DND-41 (cell line): ENCODE measurements at regions not wholly inside any gene's neighbourhood (a gene's known extent, or its start where the extent isn't known, plus 50 kb on each side); places are given as distances from the start of the nearest gene placed in this dataset.
"Not testable (repeated sequence)": the region's sequence is repeated elsewhere in the genome, so short reads cannot be mapped to it uniquely, and the experiment has no call there.

Source experiments
- CTCF ChIP-seq: IDR thresholded peaks from 2 replicates; pipeline ENCODE4 v1.5.1; 2012; ENCODE audit warnings: borderline replicate concordance, low read length, moderate library complexity, mild to moderate bottlenecking; ENCODE audit not compliant: poor library complexity, severe bottlenecking; ENCODE audit errors: extremely low read depth
- EZH2 ChIP-seq: IDR thresholded peaks from 3 replicates; pipeline ENCODE4 v1.6.1; 2012; ENCODE audit warnings: borderline replicate concordance, low read depth, mild to moderate bottlenecking, moderate library complexity, low read length, inconsistent platforms; ENCODE audit not compliant: severe bottlenecking

- TF ChIP-seq CTCF, EZH2: not testable (repeated sequence)
These were observed 70.4 kb upstream of the AGAP9 start for GRCh38 chr10:47593805-47594204.
